ENCODE measurements at regions not wholly inside any gene's neighbourhood (a gene's known extent, or its start where the extent isn't known, plus 50 kb on each side); places are given as distances from the start of the nearest gene placed in this dataset.
A peak's percentile ranks its signal among the peaks of the same experiment; 100 is the strongest.

DNA sequence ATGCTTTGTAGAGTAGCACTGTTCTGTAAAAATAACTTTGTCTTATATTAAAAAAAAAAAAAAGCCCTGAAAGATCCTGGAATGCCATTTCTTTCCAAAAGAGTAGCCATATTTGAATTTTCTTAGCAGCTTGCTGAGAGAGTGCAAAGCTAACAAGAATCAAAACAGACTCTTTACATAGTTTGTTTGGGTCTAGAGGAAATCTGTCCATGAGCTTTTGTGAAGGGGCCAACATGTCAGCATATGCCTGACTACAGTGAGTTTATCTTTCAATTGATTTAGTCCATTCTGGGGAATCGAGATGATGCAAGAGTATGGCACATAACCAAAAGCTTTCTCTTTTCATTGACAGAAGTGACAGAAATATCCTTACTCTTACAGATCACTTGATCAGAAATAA is 777.7 kb upstream of the ACVR2A start:
- no CpG with 5 or more reads among the region's 1 CpG for WGBS (ENCODE audit: insufficient coverage)
- Histone ChIP-seq H3K4me1 (ENCODE audit: control insufficient read depth, insufficient read depth, low read length) (no peaks in the 10 kb centered on the region), H3K4me3 (ENCODE audit: low read length) (no peak overlapping the region), H3K36me3 (ENCODE audit: control insufficient read depth, insufficient read depth, low read length) (no peaks in the 10 kb centered on the region), H3K27ac (ENCODE audit: low read length) (no peak overlapping the region), H3K9me3 (replicated peaks; ENCODE audit: control insufficient read depth, low read depth, low read length) (no peaks in the 10 kb centered on the region), H3K27me3 (ENCODE audit: control insufficient read depth, insufficient read depth, low read length) (no peaks in the 10 kb centered on the region)
- no peak for DNase-seq

DNA sequence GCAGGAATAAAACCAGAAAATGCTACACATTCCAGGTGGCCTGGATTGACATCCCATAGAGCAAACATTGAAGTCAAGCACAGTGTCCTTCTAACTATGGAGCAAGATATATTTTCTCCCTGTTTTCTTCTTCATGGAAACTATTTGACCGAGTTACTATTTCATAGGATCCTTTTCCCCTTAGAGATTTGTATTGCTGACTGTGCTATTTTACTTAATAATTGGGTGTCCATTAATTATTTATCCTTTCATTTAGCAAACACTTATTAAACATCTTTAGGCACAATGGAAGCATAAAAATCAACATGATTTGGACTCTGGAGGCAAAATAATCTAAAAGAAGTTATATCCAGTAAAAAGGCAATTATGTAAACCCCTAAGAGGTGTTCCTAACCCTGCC is 782.8 kb upstream of the ACVR2A start:
- Histone ChIP-seq H3K4me1 (ENCODE audit: control insufficient read depth, insufficient read depth, low read length) (no peaks in the 10 kb centered on the region), H3K9me3 (replicated peaks; ENCODE audit: control insufficient read depth, low read depth, low read length) (no peaks in the 10 kb centered on the region), H3K36me3 (ENCODE audit: control insufficient read depth, insufficient read depth, low read length) (no peaks in the 10 kb centered on the region), H3K27ac (ENCODE audit: low read length) (no peak overlapping the region), H3K27me3 (ENCODE audit: control insufficient read depth, insufficient read depth, low read length) (no peaks in the 10 kb centered on the region), H3K4me3 (ENCODE audit: low read length) (no peak overlapping the region)
- WGBS (ENCODE audit: insufficient coverage) = no CpG with 5 or more reads among the region's 1 CpG
- DNase-seq = no peak

DNA sequence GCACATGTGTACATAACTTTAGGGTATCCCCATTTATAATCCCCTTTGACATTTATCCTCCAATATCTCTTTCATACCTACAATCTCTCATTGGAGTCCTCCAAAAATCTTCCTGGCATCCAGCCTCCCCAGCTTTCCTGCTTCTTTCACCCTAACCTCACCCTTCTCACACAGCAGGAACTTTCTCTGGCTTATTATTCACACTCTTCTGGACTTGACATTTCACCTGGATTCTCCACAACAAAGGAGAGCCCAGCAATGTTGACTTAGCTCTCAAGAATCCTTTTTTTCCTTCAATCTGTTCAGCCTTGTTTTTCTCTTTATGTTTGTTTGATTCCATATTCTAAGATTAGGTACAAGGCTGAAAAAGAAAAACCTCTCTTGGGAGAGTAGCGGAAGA is 783.6 kb upstream of the ACVR2A start:
- Histone ChIP-seq H3K27me3 (ENCODE audit: control insufficient read depth, insufficient read depth, low read length) (no peaks in the 10 kb centered on the region), H3K27ac (ENCODE audit: low read length) (no peak overlapping the region), H3K36me3 (ENCODE audit: control insufficient read depth, insufficient read depth, low read length) (no peaks in the 10 kb centered on the region), H3K4me1 (ENCODE audit: control insufficient read depth, insufficient read depth, low read length) (no peaks in the 10 kb centered on the region), H3K9me3 (replicated peaks; ENCODE audit: control insufficient read depth, low read depth, low read length) (no peaks in the 10 kb centered on the region), H3K4me3 (ENCODE audit: low read length) (no peak overlapping the region)
- WGBS (ENCODE audit: insufficient coverage) = no CpG with 5 or more reads among the region's 1 CpG
- no peak for DNase-seq

DNA sequence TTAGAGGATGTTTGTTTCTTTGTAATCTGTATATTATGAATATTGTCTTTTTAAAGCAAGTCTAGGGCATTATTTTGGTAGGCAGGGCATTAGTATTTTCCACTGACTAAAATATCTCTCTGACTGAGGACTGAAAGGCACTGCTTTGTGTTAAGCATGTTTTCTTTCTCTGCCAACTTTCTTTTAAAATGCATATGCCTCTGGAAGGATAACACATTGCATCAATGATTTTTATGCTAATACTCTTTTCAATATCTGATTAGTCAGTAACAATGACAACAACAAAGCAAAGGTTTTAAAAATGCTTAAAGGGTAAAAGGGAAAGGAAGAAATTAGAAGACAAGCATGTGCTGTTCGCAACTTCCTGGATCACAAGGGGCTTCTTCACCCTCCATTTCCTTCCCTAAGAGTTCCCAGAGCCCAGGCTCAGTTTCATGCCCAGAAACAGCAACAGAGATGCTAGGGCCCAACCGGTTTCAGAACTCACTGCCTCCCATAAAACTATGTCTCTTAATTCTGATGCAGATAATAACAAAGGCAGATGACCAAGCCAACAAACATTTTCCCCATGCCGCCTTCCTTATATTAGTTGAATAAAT is 786.8 kb upstream of the ACVR2A start:
- Histone ChIP-seq H3K36me3 (ENCODE audit: control insufficient read depth, insufficient read depth, low read length) (no peaks in the 10 kb centered on the region), H3K27me3 (ENCODE audit: control insufficient read depth, insufficient read depth, low read length) (no peaks in the 10 kb centered on the region), H3K27ac (ENCODE audit: low read length) (no peak overlapping the region), H3K4me1 (ENCODE audit: control insufficient read depth, insufficient read depth, low read length) (no peaks in the 10 kb centered on the region), H3K9me3 (replicated peaks; ENCODE audit: control insufficient read depth, low read depth, low read length) (no peaks in the 10 kb centered on the region), H3K4me3 (ENCODE audit: low read length) (no peak overlapping the region)
- 20% methylated on average over 1 of the region's 3 CpGs for WGBS (ENCODE audit: insufficient coverage)
- DNase-seq = no peak

DNA sequence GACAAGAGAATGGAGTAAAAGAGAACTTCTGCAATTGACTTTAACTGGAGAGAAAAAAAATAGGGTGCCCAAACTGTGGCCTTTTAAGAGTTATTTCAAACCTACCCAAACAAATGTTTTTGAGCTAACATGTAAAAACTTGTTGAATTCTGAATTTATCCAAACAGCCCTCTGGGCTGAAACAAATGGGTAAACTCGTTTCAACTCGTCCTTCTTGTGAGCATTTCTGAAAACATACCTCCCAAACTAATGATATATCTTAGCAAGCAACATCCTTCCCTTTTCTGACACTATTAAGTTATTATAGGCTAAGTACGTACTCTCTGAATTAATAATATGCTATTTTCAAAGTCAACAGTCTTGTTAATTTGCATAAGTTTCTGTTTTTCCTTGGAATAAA is 793.0 kb upstream of the ACVR2A start:
- H3K27me3 ChIP-seq (ENCODE audit: control insufficient read depth, insufficient read depth, low read length) = no peaks in the 10 kb centered on the region
- no peaks in the 10 kb centered on the region for H3K36me3 ChIP-seq (ENCODE audit: control insufficient read depth, insufficient read depth, low read length)
- H3K9me3 ChIP-seq (replicated peaks; ENCODE audit: control insufficient read depth, low read depth, low read length) = no peaks in the 10 kb centered on the region
- no peak overlapping the region for H3K4me3 ChIP-seq (ENCODE audit: low read length)
- no peak for DNase-seq
- no peak overlapping the region for H3K27ac ChIP-seq (ENCODE audit: low read length)
- H3K4me1 ChIP-seq (ENCODE audit: control insufficient read depth, insufficient read depth, low read length) = peaks cover 2% of the 10 kb centered on the region
- no CpG with 5 or more reads among the region's 3 CpGs for WGBS (ENCODE audit: insufficient coverage)

DNA sequence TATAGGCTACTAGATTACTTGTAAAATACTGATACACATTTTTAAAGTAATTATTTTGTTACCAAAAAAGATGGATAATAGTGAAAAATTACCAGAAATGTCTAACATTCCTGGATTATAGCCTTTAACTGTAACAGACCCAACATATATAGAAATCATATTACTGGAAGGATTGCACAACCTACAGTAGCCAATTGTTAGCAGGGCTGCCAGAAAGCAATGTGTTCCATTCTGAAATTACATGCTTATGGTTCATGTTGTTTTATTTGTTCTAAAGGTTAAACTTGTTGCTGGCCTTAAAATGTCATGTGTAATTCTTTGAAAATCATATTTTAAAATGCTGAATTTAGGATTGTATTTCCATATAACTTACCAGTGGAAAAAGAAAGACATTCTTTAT is 793.6 kb upstream of the ACVR2A start:
- Histone ChIP-seq H3K4me1 (ENCODE audit: control insufficient read depth, insufficient read depth, low read length) (peaks cover 2% of the 10 kb centered on the region), H3K27ac (ENCODE audit: low read length) (no peak overlapping the region), H3K9me3 (replicated peaks; ENCODE audit: control insufficient read depth, low read depth, low read length) (no peaks in the 10 kb centered on the region), H3K27me3 (ENCODE audit: control insufficient read depth, insufficient read depth, low read length) (no peaks in the 10 kb centered on the region), H3K36me3 (ENCODE audit: control insufficient read depth, insufficient read depth, low read length) (no peaks in the 10 kb centered on the region), H3K4me3 (ENCODE audit: low read length) (no peak overlapping the region)
- peak; percentile 92 for DNase-seq

DNA sequence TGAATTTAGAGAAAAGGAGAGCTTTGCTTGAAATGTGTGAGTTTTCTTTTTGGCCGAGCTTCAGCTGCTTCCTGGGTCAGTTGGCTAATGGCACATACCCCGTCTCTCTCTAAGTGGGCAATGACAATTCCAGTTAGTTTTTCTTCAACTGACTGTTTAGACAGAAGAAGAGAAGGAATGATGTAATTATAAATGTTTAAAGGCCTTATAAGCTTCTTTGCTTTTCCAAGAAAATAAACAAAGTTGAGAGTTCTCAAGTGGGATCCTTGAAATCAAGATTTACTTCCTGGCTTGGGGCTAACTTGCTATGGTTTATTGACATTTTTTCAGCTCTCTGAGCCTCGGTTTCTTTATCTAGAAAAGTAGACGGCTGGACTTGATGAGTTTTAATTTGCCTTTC is 794.9 kb upstream of the ACVR2A start:
- H3K27ac ChIP-seq (ENCODE audit: low read length) = peak overlapping the region; percentile 57
- H3K36me3 ChIP-seq (ENCODE audit: control insufficient read depth, insufficient read depth, low read length) = no peaks in the 10 kb centered on the region
- peaks cover 2% of the 10 kb centered on the region for H3K4me1 ChIP-seq (ENCODE audit: control insufficient read depth, insufficient read depth, low read length)
- no peaks in the 10 kb centered on the region for H3K27me3 ChIP-seq (ENCODE audit: control insufficient read depth, insufficient read depth, low read length)
- WGBS (ENCODE audit: insufficient coverage) = 50% methylated on average over 1 of the region's 4 CpGs
- H3K9me3 ChIP-seq (replicated peaks; ENCODE audit: control insufficient read depth, low read depth, low read length) = no peaks in the 10 kb centered on the region
- DNase-seq = no peak
- H3K4me3 ChIP-seq (ENCODE audit: low read length) = no peak overlapping the region

DNA sequence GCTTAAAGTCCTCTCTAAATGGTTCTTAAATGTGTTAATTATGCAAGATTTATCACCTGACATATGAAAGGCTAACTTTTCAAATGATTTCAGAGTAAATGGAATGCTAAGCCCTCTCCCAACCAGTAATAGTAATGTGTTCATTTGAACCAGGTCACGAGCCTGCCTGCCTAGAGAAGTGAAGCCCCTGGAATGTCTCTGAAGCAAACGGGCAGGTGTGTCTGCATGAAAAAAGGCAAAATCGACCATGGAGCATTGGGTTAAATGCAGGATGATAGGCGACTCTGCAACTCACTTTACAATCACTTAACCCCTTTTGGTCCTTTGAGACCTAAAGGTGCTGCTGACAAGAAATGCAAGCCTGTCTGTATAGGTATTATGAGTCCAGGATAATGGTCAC is 798.4 kb upstream of the ACVR2A start:
- Histone ChIP-seq H3K9me3 (replicated peaks; ENCODE audit: control insufficient read depth, low read depth, low read length) (no peaks in the 10 kb centered on the region), H3K27me3 (ENCODE audit: control insufficient read depth, insufficient read depth, low read length) (no peaks in the 10 kb centered on the region), H3K36me3 (ENCODE audit: control insufficient read depth, insufficient read depth, low read length) (no peaks in the 10 kb centered on the region), H3K4me3 (ENCODE audit: low read length) (no peak overlapping the region), H3K4me1 (ENCODE audit: control insufficient read depth, insufficient read depth, low read length) (peaks cover 2% of the 10 kb centered on the region), H3K27ac (ENCODE audit: low read length) (no peak overlapping the region)
- no peak for DNase-seq
- no CpG with 5 or more reads among the region's 4 CpGs for WGBS (ENCODE audit: insufficient coverage)

DNA sequence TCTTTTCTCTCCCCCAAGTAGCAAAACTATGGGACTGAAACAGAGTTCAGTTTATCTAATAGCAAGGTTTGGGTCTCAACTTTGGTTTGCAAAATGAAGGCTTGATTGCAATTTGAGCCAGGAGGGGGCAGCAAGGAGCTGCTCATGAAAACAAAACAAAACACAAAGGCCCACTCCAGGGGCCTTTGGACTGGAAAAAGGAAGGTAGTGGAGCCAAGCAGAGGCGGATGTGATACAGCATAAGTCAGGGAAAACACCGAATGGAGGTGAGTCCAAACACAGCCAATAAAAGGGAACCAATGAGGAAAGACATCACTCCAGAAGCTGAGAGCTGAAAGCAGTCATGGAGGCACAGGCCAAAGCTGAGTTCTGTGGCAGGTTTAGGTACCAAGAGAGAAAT is 799.7 kb upstream of the ACVR2A start:
- no peaks in the 10 kb centered on the region for H3K36me3 ChIP-seq (ENCODE audit: control insufficient read depth, insufficient read depth, low read length)
- no peaks in the 10 kb centered on the region for H3K4me1 ChIP-seq (ENCODE audit: control insufficient read depth, insufficient read depth, low read length)
- H3K27ac ChIP-seq (ENCODE audit: low read length) = no peak overlapping the region
- H3K27me3 ChIP-seq (ENCODE audit: control insufficient read depth, insufficient read depth, low read length) = no peaks in the 10 kb centered on the region
- no peaks in the 10 kb centered on the region for H3K9me3 ChIP-seq (replicated peaks; ENCODE audit: control insufficient read depth, low read depth, low read length)
- no peak overlapping the region for H3K4me3 ChIP-seq (ENCODE audit: low read length)
- peak; percentile 46 for DNase-seq
- WGBS (ENCODE audit: insufficient coverage) = 16% methylated on average over 2 of the region's 2 CpGs

DNA sequence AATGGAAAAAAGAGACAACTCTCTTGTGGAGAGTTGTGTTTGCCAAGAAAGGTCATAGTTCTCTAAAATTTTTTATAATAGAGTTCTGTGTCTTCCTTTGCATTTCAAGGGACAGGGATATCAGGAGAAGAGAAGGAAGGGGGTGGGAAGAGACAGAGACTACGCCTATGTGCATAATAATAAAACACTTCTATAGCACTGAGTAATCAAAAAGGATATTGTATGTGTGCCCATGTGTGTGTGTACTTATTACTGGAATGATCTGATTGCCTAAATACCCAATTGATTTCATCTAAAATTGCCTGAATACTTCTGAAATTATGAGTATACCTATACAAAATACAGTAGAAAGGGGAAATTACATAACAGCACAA is 803.7 kb upstream of the ACVR2A start:
- H3K27me3 ChIP-seq (ENCODE audit: control insufficient read depth, insufficient read depth, low read length) = no peaks in the 10 kb centered on the region
- H3K4me3 ChIP-seq (ENCODE audit: low read length) = no peak overlapping the region
- no peaks in the 10 kb centered on the region for H3K4me1 ChIP-seq (ENCODE audit: control insufficient read depth, insufficient read depth, low read length)
- DNase-seq = no peak
- H3K36me3 ChIP-seq (ENCODE audit: control insufficient read depth, insufficient read depth, low read length) = no peaks in the 10 kb centered on the region
- H3K27ac ChIP-seq (ENCODE audit: low read length) = no peak overlapping the region
- no peaks in the 10 kb centered on the region for H3K9me3 ChIP-seq (replicated peaks; ENCODE audit: control insufficient read depth, low read depth, low read length)
- WGBS (ENCODE audit: insufficient coverage) = no CpG with 5 or more reads among the region's 1 CpG

All from muscle of leg (tissue), 3 donors.